HCT116 (cell line): ENCODE measurements at regions not wholly inside any gene's neighbourhood (a gene's known extent, or its start where the extent isn't known, plus 50 kb on each side); places are given as distances from the start of the nearest gene placed in this dataset.

Experiments used
- ATAC-seq: fragments of 200-7000 bp; cut with Tn5 transposase; 2 replicates; pipeline ENCODE4 v1.9.1; 2020; ENCODE audit warnings: mild to moderate bottlenecking, moderate library complexity
- BruUV-seq: library from RNA; stranded (reverse); fragments of 400-500 nt; replicated peaks from 2 replicates; lab custom pipeline; 2021; lab: Mats Ljungman, UMichigan
- CTCF ChIA-PET: fragments of 300-600 bp; sonication (Branson Sonifier 250); formaldehyde crosslinking; loops from one replicate; lab custom pipeline; 2021; ENCODE audit warnings: antibody characterized with exemption; lab: Charles Lee
- POLR2A ChIA-PET: fragments of 300-600, 350-600 bp; sonication (Branson Sonifier 250); formaldehyde crosslinking; loops from one replicate; lab custom pipeline; 2021; ENCODE audit warnings: antibody characterized with exemption; lab: Charles Lee
- RAD21 ChIA-PET, 2 experiments: fragments of 300-600 bp; sonication (Branson Sonifier 250); formaldehyde crosslinking; loops; one replicate each; lab custom pipeline; 2023; ENCODE audit warnings: low total read pairs in 2 of 2; ENCODE audit not compliant: uncharacterized antibody in 2 of 2, unreplicated experiment in 2 of 2, low non-redundant PET in 1 of 2; lab: Charles Lee
- DNase-seq: peaks from one replicate; pipeline ENCODE4 v3.0.0-alpha.2; 2010; ENCODE audit warnings: low read depth, low spot score
- H2AFZ ChIP-seq: fragments of 200-600 bp; shearing (Covaris generic), sonication (generic); 2 replicates; pipeline ENCODE4 v1.6.1; 2017; ENCODE audit warnings: low read depth, mixed run types, mixed read lengths, antibody characterized with exemption, low read length; ENCODE audit not compliant: poor library complexity, severe bottlenecking
- H3K27ac ChIP-seq: 2 replicates; pipeline ENCODE4 v1.5.1; 2012; ENCODE audit warnings: low read depth, low read length
- H3K27me3 ChIP-seq: fragments of 200-600 bp; sonication (generic); 2 replicates; pipeline ENCODE4 v1.6.1; 2016; ENCODE audit warnings: mixed run types, low read length, mixed read lengths; ENCODE audit not compliant: insufficient read depth
- H3K36me3 ChIP-seq, 2 experiments: fragments of 200-500 bp in 1 of 2; fragments of 200-600 bp in 1 of 2; sonication (Bioruptor generic) in 1 of 2; sonication (generic) in 1 of 2; 2 replicates each; pipeline versions ENCODE4 v1.5.1 to v1.6.1; 2014 to 2016; ENCODE audit warnings: low read length in 2 of 2, inconsistent platforms in 1 of 2, mixed read lengths in 1 of 2, mixed run types in 1 of 2; ENCODE audit not compliant: insufficient read depth in 2 of 2, control insufficient read depth in 1 of 2
- H3K4me1 ChIP-seq, 2 experiments: fragments of 200-600 bp in 1 of 2; sonication (generic) in 1 of 2; 2 replicates each; pipeline versions ENCODE4 v1.5.1 to v1.6.1; 2012 to 2017; ENCODE audit warnings: low read length in 2 of 2, inconsistent platforms in 1 of 2, mild to moderate bottlenecking in 1 of 2, mixed read lengths in 1 of 2, mixed run types in 1 of 2, moderate library complexity in 1 of 2; ENCODE audit not compliant: insufficient read depth in 2 of 2, control insufficient read depth in 1 of 2
- H3K4me2 ChIP-seq: fragments of 200-600 bp; sonication (generic); 2 replicates; pipeline ENCODE4 v1.6.1; 2017; ENCODE audit warnings: mixed run types, low read length, mixed read lengths
- H3K4me3 ChIP-seq, 2 experiments: fragments of 200-600 bp in 1 of 2; sonication (generic) in 1 of 2; replicated peaks in 1 of 2; 2 replicates each; pipeline ENCODE4 v1.5.1; 2011 to 2016; ENCODE audit warnings: low read length in 2 of 2, control low read depth in 1 of 2, low read depth in 1 of 2, mild to moderate bottlenecking in 1 of 2, mixed read lengths in 1 of 2, mixed run types in 1 of 2
- H3K79me2 ChIP-seq: fragments of 200-600 bp; sonication (generic); 2 replicates; pipeline ENCODE4 v1.6.1; 2017; ENCODE audit warnings: mild to moderate bottlenecking, mixed run types, low read length, moderate library complexity, mixed read lengths; ENCODE audit not compliant: insufficient read depth
- H3K9ac ChIP-seq: fragments of 200-600 bp; sonication (generic); 2 replicates; pipeline ENCODE4 v1.6.1; 2016; ENCODE audit warnings: low read length, mixed read lengths
- H3K9me2 ChIP-seq: fragments of 200-600 bp; sonication (generic), shearing (Covaris generic); 2 replicates; pipeline ENCODE4 v1.6.1; 2017; ENCODE audit warnings: mixed run types, mild to moderate bottlenecking, moderate library complexity; ENCODE audit not compliant: insufficient read depth
- H3K9me3 ChIP-seq, 2 experiments: fragments of 200-500 bp in 1 of 2; fragments of 200-600 bp in 1 of 2; sonication (Bioruptor generic) in 1 of 2; sonication (generic) in 1 of 2; 2 replicates each; pipeline ENCODE4 v1.6.1; 2014 to 2017; ENCODE audit warnings: low read length in 2 of 2, mixed read lengths in 2 of 2, inconsistent platforms in 1 of 2, low read depth in 1 of 2, mild to moderate bottlenecking in 1 of 2, mixed run types in 1 of 2, moderate library complexity in 1 of 2; ENCODE audit not compliant: control insufficient read depth in 1 of 2, insufficient read depth in 1 of 2
- H4K20me1 ChIP-seq: fragments of 200-600 bp; sonication (generic), shearing (Covaris generic); 2 replicates; pipeline ENCODE4 v1.6.1; 2017; ENCODE audit warnings: mixed run types, mild to moderate bottlenecking, moderate library complexity; ENCODE audit not compliant: insufficient read depth
- CBX3 ChIP-seq: IDR thresholded peaks from 2 replicates; pipeline ENCODE4 v1.6.1; 2012; ENCODE audit warnings: low read depth
- CTCF ChIP-seq, 3 experiments: fragments of 200-600 bp in 1 of 3; sonication (generic) in 1 of 3; IDR thresholded peaks in 2 of 3; conservative IDR thresholded peaks in 1 of 3; 2 replicates each; pipeline ENCODE4 v1.5.1; 2012 to 2017; ENCODE audit warnings: low read depth in 2 of 3, low read length in 2 of 3, antibody characterized with exemption in 1 of 3, borderline replicate concordance in 1 of 3, control low read depth in 1 of 3, mild to moderate bottlenecking in 1 of 3, mixed read lengths in 1 of 3, mixed run types in 1 of 3, moderate library complexity in 1 of 3; ENCODE audit not compliant: insufficient read depth in 1 of 3
- EGR1 ChIP-seq: IDR thresholded peaks from 2 replicates; pipeline ENCODE4 v1.6.1; 2012; ENCODE audit warnings: low read depth
- EZH2 ChIP-seq: fragments of 200-600 bp; sonication (generic); IDR thresholded peaks from 2 replicates; pipeline ENCODE4 v1.6.1; 2017; ENCODE audit warnings: antibody characterized with exemption, mixed run types
- EZH2phosphoT487 ChIP-seq: fragments of 200-600 bp; IDR thresholded peaks from 2 replicates; pipeline ENCODE4 v1.6.1; 2018; ENCODE audit warnings: antibody characterized with exemption, borderline replicate concordance
- FOSL1 ChIP-seq: IDR thresholded peaks from 2 replicates; pipeline ENCODE4 v1.6.1; 2012; ENCODE audit warnings: low read depth
- JUND ChIP-seq: IDR thresholded peaks from 2 replicates; pipeline ENCODE4 v1.6.1; 2012
- POLR2AphosphoS5 ChIP-seq: IDR thresholded peaks from 2 replicates; pipeline ENCODE4 v1.6.1; 2011; ENCODE audit warnings: mild to moderate bottlenecking, low read depth, low read length, moderate library complexity
- RAD21 ChIP-seq: IDR thresholded peaks from 2 replicates; pipeline ENCODE4 v1.6.1; 2012; ENCODE audit warnings: low read depth, mild to moderate bottlenecking
- SIN3A ChIP-seq: IDR thresholded peaks from 2 replicates; pipeline ENCODE4 v1.6.1; 2012; ENCODE audit warnings: low read depth
- SP1 ChIP-seq: IDR thresholded peaks from 2 replicates; pipeline ENCODE4 v1.6.1; 2012; ENCODE audit warnings: low read depth
- TCF7L2 ChIP-seq: IDR thresholded peaks from 2 replicates; pipeline ENCODE4 v1.7.0; 2011; ENCODE audit warnings: borderline replicate concordance, inconsistent platforms; ENCODE audit not compliant: insufficient read depth, insufficient read length; ENCODE audit errors: extremely low read depth
- YY1 ChIP-seq: IDR thresholded peaks from 2 replicates; pipeline ENCODE4 v1.6.1; 2011; ENCODE audit warnings: low read length, low read depth, moderate library complexity, mild to moderate bottlenecking; ENCODE audit not compliant: insufficient replicate concordance; ENCODE audit errors: extremely low read depth
- ZNF274 ChIP-seq: fragments of 200-500 bp; sonication (Bioruptor generic); IDR thresholded peaks from 2 replicates; pipeline ENCODE4 v1.6.1; 2014; ENCODE audit warnings: mild to moderate bottlenecking, low read depth, low read length, inconsistent platforms
- intact Hi-C: fragments of 100-400 bp; cut with micrococcal nuclease; formaldehyde crosslinking; loops from 2 replicates; pipeline ENCODE4 v1.10.0; 2022
- TF ChIP-seq, protein P1 (sequence below): IDR thresholded peaks from 2 replicates; pipeline ENCODE4 v1.6.1; 2012
- TF ChIP-seq, protein P2 (sequence below): IDR thresholded peaks from 2 replicates; pipeline ENCODE4 v1.6.1; 2012; ENCODE audit warnings: low read depth

DNA sequence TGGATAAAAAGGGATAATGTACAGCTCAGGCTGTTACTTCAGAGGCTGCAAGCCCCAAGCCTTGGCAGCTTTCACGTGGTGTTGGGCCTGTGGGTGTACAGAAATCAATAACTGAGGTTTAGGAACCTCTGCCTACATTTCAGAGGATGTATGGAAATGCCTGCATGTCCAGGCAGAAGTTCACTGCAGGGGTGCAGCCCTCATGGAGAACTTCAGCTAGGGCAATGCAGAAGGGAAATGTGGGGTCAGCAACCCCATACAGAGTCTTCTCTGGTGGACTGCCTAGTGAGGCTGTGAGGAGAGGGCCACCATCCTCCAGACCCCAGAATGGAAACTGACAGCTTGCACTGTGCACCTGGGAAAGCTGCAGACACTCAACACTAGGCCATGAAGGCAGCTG is 1350.3 kb downstream of the ROBO2 start:
- Histone ChIP-seq H3K9me3 (peaks cover 10 to 32% of the 10 kb centered on the region in 2 experiments; a peak in 2 of 4 replicates), H3K79me2 (no peaks in the 10 kb centered on the region), H3K9ac (no peak overlapping the region), H3K9me2 (no peaks in the 10 kb centered on the region), H4K20me1 (no peaks in the 10 kb centered on the region), H3K36me3 (no peaks in the 10 kb centered on the region), H2AFZ (no peak overlapping the region), H3K27ac (no peak overlapping the region), H3K4me2 (no peak overlapping the region), H3K27me3 (no peaks in the 10 kb centered on the region), H3K4me1 (no peaks in the 10 kb centered on the region), H3K4me3 (no peak overlapping the region)
- TF ChIP-seq SP1 = no peak
- TF ChIP-seq, protein P1, sequence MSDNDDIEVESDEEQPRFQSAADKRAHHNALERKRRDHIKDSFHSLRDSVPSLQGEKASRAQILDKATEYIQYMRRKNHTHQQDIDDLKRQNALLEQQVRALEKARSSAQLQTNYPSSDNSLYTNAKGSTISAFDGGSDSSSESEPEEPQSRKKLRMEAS = no peak
- no peak for TF ChIP-seq JUND
- TF ChIP-seq FOSL1 = no peak
- TF ChIP-seq TCF7L2 = no peak
- ATAC-seq (no peak), DNase-seq (no peak)
- ChIA-PET RAD21 (no interaction called here), CTCF (no interaction called here), POLR2A (no interaction called here)
- BruUV-seq = no TSS peak
- intact Hi-C loops = no loop called here

- Histone ChIP-seq H3K36me3 (no peaks in the 10 kb centered on the region), H3K4me2 (no peak overlapping the region), H3K79me2 (no peaks in the 10 kb centered on the region), H3K27me3 (no peaks in the 10 kb centered on the region), H3K4me3 (no peak overlapping the region), H3K4me1 (no peaks in the 10 kb centered on the region), H2AFZ (no peak overlapping the region), H4K20me1 (no peaks in the 10 kb centered on the region), H3K9ac (no peak overlapping the region), H3K27ac (no peak overlapping the region), H3K9me3 (peaks cover 7 to 31% of the 10 kb centered on the region in 2 experiments; a peak in 2 of 4 replicates), H3K9me2 (no peaks in the 10 kb centered on the region)
- ChIA-PET RAD21 (no interaction called here), CTCF (no interaction called here), POLR2A (no interaction called here)
- intact Hi-C loops = no loop called here
- no peak for DNase-seq
- no peak for ATAC-seq
- no TSS peak for BruUV-seq
- TF ChIP-seq EZH2phosphoT487 (no peak), POLR2AphosphoS5 (no peak), YY1 (no peak), SIN3A (no peak), JUND (no peak), CTCF (IDR thresholded peaks at IDR 0.05 in 2 of 3, conservative IDR thresholded peaks at IDR 0.05 in 1 of 3; ENCODE audit: borderline replicate concordance in 1 of 3, insufficient read depth in 1 of 3, low read depth in 2 of 3, low read length in 2 of 3) (no peak), RAD21 (no peak), EGR1 (no peak), SP1 (no peak), ZNF274 (no peak), CBX3 (no peak), TCF7L2 (no peak), EZH2 (no peak)
- TF ChIP-seq, protein P1 = no peak
- TF ChIP-seq, protein P2, sequence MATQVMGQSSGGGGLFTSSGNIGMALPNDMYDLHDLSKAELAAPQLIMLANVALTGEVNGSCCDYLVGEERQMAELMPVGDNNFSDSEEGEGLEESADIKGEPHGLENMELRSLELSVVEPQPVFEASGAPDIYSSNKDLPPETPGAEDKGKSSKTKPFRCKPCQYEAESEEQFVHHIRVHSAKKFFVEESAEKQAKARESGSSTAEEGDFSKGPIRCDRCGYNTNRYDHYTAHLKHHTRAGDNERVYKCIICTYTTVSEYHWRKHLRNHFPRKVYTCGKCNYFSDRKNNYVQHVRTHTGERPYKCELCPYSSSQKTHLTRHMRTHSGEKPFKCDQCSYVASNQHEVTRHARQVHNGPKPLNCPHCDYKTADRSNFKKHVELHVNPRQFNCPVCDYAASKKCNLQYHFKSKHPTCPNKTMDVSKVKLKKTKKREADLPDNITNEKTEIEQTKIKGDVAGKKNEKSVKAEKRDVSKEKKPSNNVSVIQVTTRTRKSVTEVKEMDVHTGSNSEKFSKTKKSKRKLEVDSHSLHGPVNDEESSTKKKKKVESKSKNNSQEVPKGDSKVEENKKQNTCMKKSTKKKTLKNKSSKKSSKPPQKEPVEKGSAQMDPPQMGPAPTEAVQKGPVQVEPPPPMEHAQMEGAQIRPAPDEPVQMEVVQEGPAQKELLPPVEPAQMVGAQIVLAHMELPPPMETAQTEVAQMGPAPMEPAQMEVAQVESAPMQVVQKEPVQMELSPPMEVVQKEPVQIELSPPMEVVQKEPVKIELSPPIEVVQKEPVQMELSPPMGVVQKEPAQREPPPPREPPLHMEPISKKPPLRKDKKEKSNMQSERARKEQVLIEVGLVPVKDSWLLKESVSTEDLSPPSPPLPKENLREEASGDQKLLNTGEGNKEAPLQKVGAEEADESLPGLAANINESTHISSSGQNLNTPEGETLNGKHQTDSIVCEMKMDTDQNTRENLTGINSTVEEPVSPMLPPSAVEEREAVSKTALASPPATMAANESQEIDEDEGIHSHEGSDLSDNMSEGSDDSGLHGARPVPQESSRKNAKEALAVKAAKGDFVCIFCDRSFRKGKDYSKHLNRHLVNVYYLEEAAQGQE = no peak
Measured at GRCh38 chr3:78398401-78398800, 1358.5 kb downstream of the ROBO2 start.
